ENCODE measurements at regions not wholly inside any gene's neighbourhood (a gene's known extent, or its start where the extent isn't known, plus 50 kb on each side); places are given as distances from the start of the nearest gene placed in this dataset.
"Not testable (repeated sequence)": the region's sequence is repeated elsewhere in the genome, so short reads cannot be mapped to it uniquely, and the experiment has no call there.

DNA sequence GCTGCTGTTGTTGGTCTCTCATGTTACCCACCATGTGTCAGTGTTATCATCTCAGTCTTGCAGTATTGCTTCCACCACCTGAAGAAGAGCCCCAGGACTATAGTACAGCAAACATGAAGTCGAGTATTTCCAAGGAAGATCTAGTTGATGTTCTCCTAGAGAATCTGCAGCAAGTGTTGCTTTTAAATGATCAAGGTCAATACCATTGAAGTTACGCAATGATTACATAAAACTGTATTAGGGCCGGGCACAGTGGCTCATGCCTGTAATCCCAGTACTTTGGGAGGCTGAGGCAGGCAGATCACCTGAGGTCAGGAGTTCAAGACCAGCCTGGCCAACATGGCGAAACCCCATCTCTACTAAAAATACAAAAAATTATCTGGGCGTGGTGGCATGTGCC lies 173.9 kb downstream of the TJP1 start:
- not testable (repeated sequence) for DNase-seq

DNA sequence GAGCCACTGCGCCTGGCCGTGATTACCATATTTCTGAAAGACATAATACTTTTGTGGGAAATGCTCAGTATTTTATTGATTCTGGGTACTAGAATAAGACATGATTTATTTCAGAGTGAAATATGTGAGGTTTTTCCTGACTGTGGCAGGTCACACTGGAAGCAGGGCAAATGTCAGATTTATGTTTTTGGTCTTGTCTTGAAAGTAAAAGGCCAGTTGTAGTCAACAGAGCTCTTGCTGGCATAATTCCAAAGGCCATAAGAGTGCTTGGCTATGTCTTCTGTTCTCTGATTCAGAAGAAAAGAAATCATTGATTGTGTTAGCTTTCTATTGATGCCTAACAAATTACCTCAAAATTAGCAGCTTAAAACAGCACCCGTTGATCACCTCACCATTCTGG lies 176.4 kb downstream of the TJP1 start:
- DNase-seq, result no peak

DNA sequence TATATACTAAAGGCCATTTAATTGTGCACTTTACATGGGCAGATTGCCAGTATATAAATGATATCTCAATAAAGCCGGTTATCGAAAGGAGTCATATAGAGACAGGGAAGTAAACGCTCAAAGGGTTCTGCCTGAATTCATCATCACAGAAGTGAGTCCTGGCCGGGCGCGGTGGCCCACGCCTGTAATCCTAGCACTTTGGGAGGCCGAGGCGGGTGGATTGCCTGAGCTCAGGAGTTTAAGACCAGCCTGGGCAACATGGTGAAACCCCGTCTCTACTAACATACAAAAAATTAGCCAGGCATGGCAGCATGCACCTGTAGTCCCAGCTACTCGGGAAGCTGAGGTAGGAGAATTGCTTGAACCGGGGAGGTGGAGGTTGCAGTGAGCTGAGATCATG lies 177.9 kb downstream of the TJP1 start:
- DNase-seq, result not testable (repeated sequence)

DNA sequence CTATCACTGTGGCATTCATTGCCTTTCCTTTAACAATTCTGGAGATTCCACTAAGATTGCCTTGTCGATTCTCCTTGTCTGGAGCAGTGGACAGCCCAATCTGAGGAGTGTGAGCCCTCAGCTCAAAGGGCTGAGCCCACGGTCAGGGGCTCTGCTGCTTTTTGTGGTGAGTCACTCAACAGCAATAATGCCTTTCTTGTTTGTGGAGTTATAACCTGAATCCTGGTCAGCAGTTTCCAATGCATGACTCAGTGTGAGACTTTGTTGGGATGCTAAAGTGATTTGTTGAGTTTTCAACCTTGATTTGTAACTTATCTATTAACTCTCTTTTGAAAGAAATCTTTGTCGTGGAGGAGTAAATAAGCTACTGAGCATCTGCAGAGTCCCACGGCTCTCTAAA lies 183.5 kb downstream of the TJP1 start:
- DNase-seq, result no peak

DNA sequence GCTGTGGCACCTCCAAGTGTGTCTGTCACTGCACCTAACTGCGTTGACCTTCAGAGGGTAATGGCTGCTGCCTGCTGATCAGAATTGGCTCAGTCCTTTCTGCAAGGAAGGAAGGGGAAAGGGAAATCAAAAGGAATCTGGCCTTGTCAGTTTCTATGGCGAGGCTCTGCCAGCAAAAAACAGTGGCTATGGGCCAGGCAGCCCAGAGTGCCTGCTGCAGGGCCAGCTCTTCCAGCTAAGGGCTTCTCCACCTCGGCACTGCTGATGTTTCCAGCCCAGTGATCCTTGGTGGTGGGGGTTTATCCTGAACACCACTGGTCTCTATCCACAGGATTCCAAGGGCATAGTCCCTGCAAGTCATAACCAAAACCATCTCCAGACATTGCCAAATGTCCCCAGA lies 184.3 kb downstream of the TJP1 start:
- DNase-seq, result no peak

DNA sequence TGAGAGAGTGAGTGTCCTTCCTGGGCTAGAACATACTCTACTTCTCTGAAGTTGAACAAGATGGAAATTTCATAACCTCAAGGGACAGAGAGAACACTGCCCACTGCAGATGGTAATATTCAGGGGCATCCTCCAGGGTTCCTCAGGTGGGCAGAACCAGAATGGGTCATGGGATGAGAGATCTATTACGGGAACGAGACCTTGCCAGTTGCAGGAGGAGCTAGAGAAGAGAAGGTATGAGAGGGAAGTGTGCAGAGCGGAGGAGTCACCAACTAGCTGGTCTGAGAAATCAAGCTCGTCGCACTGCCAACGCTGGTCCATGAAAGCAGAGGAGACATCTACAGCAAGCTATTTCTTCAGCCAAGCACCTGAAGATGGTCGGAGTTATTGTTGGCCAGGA lies 184.7 kb downstream of the TJP1 start:
- DNase-seq, result no peak

DNA sequence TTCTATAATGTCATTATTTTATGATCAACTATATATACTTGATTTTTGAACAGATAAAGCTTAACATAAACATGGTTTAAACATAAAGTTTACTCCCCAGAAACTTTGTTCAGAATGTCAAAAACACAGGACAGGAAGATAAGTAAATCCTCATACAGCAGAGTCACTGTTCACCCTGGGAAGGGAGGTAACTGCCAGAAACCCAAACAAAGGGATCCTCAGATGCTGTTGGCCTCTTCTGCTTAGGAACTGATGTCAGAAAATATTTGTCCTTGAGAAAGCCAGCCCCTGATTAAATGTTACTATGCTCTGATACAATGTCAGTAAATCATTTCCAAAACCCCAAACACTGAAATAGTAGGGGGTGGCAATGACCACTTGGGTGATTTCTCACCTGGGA lies 185.3 kb downstream of the TJP1 start:
- no peak for DNase-seq

DNA sequence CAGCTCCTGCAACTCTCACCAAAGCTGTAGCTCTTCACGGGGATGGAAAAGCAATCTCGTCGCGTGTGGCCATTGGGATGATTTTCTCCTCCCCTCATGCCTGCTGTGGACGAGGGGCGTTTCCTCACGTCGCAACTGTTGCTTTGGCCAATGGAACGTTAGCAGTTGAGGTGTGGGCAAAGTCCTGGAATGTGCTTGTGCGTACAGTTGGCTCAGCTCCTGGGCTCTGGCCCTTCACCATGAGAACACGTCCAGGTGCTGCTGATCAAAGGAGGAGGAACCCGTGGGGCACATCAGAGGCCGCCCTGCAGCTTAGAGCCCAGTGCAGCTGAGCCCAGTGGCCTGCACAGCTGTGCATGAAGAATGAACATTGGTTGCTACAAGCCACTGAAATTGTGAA lies 186.1 kb downstream of the TJP1 start:
- DNase-seq, result no peak

DNA sequence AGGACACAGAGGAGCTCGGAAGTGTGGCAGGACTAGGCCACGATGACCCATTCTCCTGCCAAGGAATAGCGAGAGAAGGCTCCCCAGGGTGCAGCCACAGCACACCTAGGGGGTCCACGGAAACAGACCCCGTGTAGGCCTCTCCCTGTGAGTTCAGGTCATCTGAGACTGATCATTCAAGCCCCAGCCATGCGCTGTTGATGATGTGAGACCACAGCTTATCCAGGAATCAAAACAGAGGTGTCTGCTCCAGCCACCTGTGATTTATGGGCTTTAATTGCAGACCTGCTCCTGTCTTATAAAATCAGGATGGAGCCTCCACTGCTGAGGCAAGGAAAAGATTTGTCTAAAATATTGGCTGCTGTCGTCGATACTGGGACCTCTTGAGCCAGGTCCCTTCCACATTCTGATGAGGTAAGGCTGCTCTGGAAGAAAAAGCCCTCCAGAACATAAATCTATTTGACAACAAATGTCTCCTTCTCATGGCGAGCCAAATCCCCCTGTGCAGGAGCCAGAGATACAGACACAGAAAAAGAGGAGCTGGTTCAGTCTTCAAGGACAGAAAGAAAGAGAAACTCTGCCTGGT lies 186.7 kb downstream of the TJP1 start:
- DNase-seq, result no peak

DNA sequence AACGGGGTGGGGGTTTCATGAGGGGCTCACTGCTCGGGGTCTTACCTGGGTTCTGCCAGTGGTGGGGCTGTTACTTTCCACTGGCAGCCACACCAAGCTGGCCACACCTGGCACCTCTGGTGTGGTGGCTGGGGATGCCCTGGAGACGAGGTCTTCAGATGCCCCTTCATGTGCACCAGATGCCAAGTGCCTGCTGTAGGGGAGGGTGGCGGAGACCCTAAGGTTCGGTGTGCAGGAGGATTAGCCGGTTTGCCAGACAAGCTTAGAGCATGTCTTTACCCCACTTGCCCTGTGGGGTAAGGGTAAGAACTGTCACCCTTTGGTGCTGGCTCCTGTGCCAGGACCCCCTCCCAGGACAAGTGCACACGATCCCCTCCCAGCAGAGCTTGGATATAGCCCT lies 188.3 kb downstream of the TJP1 start:
- no peak for DNase-seq

DNA sequence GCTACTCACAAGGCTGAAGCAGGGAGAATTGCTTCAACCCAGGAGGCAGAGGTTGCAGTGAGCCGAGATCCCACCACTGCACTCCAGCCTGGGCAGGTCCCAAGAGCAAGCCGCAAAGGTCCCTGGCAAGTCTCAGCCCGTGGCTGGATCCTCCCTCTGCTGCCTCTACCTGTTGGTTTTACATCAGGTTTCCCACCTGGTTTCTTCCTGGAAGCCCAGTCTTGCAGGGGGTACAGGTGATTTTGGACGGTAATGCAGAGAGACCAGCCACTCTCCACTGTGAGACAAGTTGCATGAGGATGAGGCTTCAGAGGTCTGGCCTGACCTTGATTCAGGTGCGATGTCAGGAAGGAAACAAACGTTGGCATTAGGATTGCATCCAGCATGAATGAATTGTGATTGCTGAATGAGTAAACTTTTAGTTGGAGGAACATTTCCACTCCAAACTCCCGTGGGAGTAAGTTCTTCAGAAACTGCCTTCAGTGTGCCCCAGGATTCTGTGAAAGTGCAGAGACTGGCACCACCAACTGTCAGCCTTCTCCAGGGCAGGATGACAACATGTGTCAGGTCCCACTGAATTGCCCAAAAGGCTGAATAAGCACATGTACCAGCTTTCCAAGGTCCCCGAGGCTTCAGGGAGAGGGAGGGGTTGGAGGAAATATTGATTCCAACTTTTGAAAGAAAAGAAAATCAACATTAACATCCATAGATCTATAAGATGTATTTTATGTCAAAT lies 189.4 kb downstream of the TJP1 start:
- no peak for DNase-seq

DNA sequence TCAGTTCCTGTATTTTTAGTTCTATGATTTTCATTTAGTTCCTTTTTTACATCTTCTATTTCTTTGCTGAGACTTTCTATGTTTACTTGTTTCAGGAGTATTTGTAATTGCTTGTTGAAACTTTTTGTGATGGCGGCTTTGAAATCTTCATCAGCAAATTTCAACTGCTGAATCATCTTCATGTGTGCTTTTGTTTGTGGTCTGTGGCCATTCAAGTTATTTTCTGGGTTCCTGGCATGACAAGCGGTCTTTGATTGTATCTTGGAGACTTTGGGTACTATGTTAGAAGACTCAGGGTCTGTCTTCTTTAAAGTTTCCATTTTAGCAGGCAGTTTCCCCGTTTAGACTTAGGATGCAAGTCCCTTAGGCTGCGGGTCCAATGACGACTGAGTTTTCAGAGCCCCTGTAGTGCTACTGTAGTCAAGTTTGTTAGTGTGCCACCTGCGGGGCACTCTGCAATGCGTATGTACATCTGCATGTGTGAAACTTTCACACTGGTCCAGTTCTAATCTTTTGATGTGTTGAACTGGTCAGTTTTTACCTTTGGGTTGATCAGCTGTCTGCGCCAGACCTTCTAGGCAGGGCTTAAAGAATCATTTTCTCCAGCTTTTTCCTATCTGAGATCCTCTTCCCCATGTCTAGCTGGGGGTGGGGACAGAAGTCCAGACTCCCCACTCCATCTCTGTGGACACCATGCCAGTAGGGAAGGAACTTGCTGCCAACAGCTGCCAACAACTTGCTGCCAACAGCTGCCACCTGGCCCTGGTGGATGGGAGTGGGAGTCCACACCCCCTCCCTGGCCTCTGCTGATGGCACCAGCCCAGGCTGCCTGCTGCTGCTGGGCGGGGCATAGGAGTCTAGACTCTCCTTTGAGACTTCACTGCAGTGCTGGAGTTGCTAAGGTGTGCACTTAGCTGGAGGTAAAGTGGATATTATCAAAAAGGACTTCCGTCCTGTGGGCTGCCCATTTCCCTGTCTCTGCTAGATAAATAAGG lies 190.9 kb downstream of the TJP1 start:
- DNase-seq, result no peak

DNA sequence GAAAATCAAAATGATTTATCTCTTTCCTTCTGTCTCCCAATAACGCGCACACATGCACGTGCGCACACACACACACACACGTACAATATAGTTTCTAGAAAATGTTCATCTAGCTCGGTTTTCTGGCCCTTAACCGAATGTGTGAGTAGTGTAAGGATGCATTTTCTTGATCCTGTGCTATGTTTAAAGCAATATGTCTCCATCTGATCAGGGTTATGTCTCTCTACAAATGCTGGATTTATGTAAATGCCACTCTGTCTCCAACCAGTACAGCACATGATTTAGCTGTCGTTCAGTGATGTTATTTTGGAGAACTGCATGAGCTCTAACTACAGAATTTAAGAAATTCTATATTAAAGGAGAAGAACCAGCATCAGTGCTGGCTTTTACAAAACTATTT lies 198.0 kb downstream of the TJP1 start:
- no peak for DNase-seq

DNA sequence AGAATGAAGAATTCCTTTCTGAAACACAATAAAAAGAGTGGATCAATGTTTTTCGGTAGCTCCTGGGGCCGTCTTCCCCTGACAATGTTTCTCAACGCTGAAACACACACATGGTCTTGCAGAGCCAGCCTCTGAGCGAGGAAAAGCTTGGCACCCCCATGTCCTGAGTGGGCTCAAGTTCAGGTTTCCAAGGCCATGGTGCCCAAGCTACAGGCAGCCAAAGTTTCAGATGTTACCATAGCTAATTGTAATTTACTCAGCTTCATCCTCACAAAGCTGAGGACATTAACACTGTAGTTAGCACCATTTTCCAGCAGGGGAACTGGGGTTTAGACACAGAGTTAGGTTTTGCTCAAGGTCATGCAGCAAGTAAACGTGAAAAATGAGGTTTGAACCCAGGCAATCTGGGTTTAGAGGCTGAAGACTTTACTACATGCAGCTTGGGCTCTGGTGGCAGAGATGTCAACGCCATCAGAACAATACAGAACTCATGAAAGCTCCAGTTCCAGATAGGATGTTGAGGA lies 199.1 kb downstream of the TJP1 start:
- DNase-seq, result no peak

DNA sequence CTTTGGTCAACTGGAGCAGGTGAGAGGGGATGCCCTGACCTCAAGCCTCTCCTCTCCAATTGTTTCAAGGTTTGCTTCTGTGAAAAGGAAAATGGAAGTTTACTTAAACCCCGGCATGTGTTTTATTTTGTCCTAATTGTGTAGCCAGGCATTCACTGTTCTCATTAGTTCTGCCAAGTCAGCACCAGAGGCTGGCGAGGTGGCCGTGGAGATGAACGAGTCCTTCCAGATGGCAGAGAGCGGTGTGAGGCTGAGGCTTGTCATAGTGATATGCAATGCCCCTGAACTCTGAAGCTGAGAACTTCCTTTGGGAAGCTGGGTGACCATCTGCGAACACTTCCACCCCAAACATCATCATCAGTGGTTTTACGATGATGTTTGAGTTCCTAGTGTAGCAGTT lies 199.6 kb downstream of the TJP1 start:
- DNase-seq, result no peak

DNA sequence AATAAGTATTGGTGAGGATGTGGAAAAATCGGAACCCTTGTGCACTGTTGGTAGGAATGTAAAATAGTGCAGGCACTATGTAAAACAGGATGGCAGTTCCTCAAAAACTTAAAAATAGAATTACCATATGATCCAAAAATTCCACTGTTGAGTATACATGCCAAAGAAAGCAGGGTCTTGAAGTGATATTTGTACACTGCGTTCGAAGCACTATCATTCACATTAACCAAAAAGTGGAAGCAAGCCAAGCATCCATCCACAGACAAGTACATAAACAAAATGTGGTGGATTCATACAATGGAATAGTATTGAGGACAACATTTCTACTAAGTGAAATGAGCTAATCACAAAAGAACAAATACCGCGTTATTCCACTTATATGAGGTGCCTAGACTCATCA lies 200.7 kb downstream of the TJP1 start:
- DNase-seq, result no peak

DNA sequence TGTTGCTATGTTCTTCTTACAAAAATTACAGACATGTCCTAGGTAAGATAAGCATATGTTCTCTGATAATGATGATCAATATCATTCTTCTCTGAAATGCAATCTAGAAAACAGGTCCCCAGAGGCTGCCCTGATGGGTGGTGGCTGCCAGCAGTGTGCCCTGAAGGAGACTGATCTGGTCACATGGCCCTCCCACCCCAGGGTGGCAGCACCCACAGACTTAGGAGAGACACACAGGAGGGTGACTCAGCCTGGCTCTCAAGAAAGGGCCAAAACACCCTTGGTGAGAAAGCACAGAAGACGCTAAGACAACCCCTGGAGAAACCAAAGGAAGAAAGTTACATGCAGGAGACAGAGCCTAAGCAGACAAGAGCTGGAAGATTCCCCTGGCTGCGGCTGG lies 203.7 kb downstream of the TJP1 start:
- DNase-seq, result no peak

DNA sequence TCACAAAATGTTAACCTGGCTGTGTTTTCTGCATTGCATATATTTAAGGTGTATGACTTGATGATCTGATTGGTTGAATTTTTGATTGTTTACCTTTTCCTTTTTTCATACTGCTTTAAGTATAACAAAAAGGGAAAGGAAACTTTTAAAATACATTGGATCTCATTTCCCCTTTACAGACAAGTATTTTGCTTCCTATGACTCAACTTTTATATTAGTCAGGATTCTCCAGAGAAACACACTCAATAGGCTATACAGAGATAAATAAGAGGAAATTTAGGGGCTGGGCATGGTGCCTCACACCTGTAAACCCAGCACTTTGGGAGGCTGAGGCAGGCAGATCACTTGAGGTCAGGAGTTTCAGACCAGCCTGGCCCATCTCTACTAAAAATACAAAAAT lies 205.8 kb downstream of the TJP1 start:
- no peak for DNase-seq

DNA sequence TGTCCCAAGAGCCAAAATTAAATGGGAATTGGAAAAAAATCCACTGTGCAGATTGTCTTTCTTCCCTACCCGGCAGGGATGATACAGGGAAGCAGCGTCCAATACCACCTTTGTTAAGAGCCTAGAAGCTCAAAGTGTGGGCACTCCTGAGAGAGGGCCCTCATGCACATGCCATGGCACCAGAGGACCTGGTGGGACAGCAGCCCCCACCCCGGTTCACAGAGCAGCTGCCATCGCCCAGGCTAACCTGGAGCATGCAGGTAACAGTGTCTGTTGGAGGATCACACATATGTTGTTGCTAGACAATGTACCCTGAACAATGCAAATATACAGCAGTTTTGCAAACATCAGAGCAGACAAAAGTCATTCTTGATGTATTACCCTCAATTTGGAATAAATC lies 206.5 kb downstream of the TJP1 start:
- no peak for DNase-seq

DNA sequence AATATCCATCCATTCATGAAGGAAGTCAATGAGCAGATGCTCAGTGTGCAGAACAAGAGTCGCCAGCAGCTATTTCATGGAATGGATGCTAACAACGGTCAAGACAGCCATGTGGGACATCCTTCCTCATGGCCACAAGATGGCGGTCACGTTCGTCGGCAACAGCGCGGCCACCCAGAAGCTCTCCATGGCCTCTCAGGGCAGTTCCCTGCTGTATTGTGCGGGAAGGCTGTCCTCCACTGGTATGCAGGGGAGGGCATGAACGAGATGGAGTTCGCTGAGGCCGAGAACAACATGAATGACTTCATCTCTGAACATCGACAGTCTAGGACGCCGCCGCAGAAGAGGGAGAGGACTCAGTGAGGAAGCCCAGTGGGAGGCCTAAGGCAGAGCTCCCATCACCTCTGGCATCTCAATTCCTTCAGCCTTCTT lies 208.3 kb downstream of the TJP1 start:
- DNase-seq, result peak; percentile 5

DNA sequence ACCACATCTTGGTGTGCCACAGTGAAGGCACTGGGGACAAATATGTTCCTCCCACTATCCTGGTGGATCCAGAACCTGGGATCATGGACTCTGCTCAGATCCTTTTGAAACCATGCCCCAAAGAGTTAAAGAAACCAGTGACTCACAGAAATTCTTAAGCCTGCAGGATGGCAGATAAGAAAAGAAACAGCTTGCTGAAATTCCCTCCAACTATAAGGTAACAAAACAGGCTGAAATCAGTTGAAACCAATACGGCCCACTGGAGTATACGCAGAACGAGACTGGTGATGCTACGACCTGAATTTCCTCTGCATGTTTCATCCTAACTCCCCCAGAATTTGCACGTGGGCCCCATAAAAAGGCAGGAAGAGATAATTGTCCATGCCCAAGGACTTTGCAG lies 209.6 kb downstream of the TJP1 start:
- no peak for DNase-seq

DNA sequence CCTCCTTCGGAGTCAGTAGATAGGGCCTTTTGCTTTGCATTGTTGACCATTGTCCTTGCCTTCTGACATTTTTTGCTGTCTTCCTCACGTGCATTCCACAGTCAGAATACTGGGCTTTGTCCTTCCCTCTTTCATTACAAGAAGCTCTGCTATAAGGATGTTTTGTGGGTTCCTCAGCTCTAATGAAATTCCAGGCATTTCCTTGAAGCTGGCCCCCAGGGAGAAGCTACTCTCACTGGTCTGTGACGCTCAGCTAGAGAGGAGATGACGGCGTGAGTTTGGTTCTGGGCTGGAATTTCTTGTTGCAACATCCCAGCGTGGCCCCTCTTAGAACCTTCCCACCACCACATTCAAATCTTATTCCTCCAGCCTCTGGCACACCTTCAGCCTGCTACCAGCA lies 210.2 kb downstream of the TJP1 start:
- DNase-seq, result no peak

DNA sequence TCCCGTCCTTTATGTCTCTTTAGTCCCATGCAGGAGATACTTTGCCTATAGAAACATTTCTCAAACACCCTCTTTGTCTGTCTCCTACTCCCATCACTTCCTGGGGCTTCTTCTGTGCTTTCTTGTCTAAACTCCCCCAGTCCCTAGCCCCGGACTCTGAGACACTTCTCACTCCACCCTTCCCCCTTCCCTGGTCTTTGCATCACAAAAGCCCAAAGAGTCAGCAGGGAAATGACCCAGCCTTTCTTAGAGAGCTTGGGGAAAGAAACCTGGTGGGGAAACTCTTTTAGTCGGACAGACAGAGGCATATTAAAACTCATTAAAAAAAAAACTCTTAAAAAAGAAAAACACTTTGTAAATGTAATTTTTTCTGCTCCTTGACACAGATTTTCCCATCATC lies 211.2 kb downstream of the TJP1 start:
- DNase-seq, result no peak

DNA sequence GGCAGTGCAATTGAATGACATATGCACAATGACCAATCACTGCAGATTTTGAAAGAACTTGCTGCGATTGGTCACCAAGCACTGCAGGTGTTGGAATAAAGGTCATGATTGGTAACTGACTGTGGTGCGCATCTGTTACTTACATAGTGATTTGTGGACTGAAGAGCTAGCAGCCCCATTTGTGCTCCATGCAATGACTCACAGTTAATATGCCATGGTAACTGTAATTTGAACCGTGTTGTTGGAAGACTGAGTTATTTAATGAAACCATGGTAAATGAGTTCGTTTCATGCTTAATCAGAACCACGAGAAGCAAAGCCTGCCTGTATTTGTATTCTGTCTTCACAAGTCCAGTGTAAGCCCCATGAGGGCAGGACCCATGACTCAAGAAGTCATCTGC lies 220.5 kb downstream of the TJP1 start:
- DNase-seq, result no peak

Data from hematopoietic multipotent progenitor cell treated with erythropoietin and hydrocortisone succinate and interleukin-3 and kit ligand, for 4 days (in vitro differentiated cells).